CD4-positive, alpha-beta T cell (primary cell): ENCODE measurements at regions not wholly inside any gene's neighbourhood (a gene's known extent, or its start where the extent isn't known, plus 50 kb on each side); places are given as distances from the start of the nearest gene placed in this dataset.
"Not testable (repeated sequence)": the region's sequence is repeated elsewhere in the genome, so short reads cannot be mapped to it uniquely, and the experiment has no call there.

Experiments
- ATAC-seq: fragments of 200-7000 bp; cut with Tn5 transposase; one replicate; pipeline ENCODE4 v1.10.0; 2022; ENCODE audit warnings: mild to moderate bottlenecking; ENCODE audit not compliant: poor library complexity
- CTCF ChIA-PET: fragments of 350-600 bp; sonication (Branson Sonifier 250); formaldehyde crosslinking; loops from one replicate; lab custom pipeline; 2021; ENCODE audit warnings: antibody characterized with exemption, inconsistent platforms; lab: Charles Lee
- POLR2A ChIA-PET: fragments of 350-600 bp; sonication (Branson Sonifier 250); formaldehyde crosslinking; loops from one replicate; lab custom pipeline; 2021; ENCODE audit warnings: antibody characterized with exemption, inconsistent platforms; lab: Charles Lee
- DNase-seq, 14 experiments: peaks; one replicate each; pipeline ENCODE4 v3.0.0-alpha.2; 2013 to 2020; ENCODE audit warnings: mixed read lengths in 2 of 14
- H3K27ac ChIP-seq, 2 donors: one replicate each; pipeline versions ENCODE4 v1.5.1 to v1.7.0; 2013; ENCODE audit warnings: low read length in 2 of 2, low read depth in 1 of 2, mild to moderate bottlenecking in 1 of 2
- H3K27me3 ChIP-seq, 2 experiments: 1 replicate in 1 of 2; 2 replicates in 1 of 2; pipeline versions ENCODE4 v1.6.1 to v1.7.0; 2013; ENCODE audit warnings: low read length in 2 of 2, control low read depth in 1 of 2, mild to moderate bottlenecking in 1 of 2, moderate library complexity in 1 of 2; ENCODE audit not compliant: insufficient read depth in 2 of 2, control insufficient read depth in 1 of 2
- H3K36me3 ChIP-seq: one replicate; pipeline ENCODE4 v1.6.1; 2013; ENCODE audit warnings: low read length, control low read depth; ENCODE audit not compliant: insufficient read depth
- H3K4me1 ChIP-seq: one replicate; pipeline ENCODE4 v1.6.1; 2013; ENCODE audit warnings: low read length, control low read depth; ENCODE audit not compliant: insufficient read depth
- H3K4me3 ChIP-seq: one replicate; pipeline ENCODE4 v1.5.1; 2013; ENCODE audit warnings: mild to moderate bottlenecking, low read length, moderate library complexity
- H3K9me3 ChIP-seq, 2 experiments: 1 replicate in 1 of 2; 2 replicates in 1 of 2; pipeline versions ENCODE4 v1.6.1 to v1.7.0; 2013; ENCODE audit warnings: low read length in 2 of 2, mild to moderate bottlenecking in 2 of 2, control low read depth in 1 of 2, moderate library complexity in 1 of 2; ENCODE audit not compliant: control insufficient read depth in 1 of 2, insufficient read depth in 1 of 2
- H3K27ac Mint-ChIP-seq: one replicate; pipeline ENCODE4 v1.8.0; 2020; ENCODE audit warnings: mixed read lengths
- H3K27me3 Mint-ChIP-seq: one replicate; pipeline ENCODE4 v1.8.0; 2021; ENCODE audit warnings: mixed read lengths
- H3K36me3 Mint-ChIP-seq: one replicate; pipeline ENCODE4 v1.8.0; 2021; ENCODE audit warnings: low read depth, mixed read lengths
- H3K4me1 Mint-ChIP-seq: one replicate; pipeline ENCODE4 v1.8.0; 2021; ENCODE audit warnings: low read depth, mixed read lengths
- H3K4me3 Mint-ChIP-seq: one replicate; pipeline ENCODE4 v1.8.0; 2020; ENCODE audit warnings: mild to moderate bottlenecking, mixed read lengths
- H3K9me3 Mint-ChIP-seq: one replicate; pipeline ENCODE4 v1.8.0; 2020; ENCODE audit warnings: mixed read lengths
- CTCF ChIP-seq: fragments of 200-600 bp; IDR thresholded peaks from one replicate; pipeline ENCODE4 v1.8.0; 2022; ENCODE audit warnings: antibody characterized with exemption, mild to moderate bottlenecking
- intact Hi-C, 2 experiments: fragments of 100-400 bp; cut with DNase I in 1 of 2; cut with micrococcal nuclease in 1 of 2; formaldehyde crosslinking; loops; one replicate each; pipeline versions ENCODE4 v1.15.1 to v1.9.0; 2023 to 2025; cut with DNase I, micrococcal nuclease

GRCh38 chr3:152151216-152151876 lies 117.4 kb upstream of the MBNL1 start:
- H3K36me3 Mint-ChIP-seq: no peaks in the 10 kb centered on the region
- H3K27ac Mint-ChIP-seq: no peak overlapping the region
- ATAC-seq (no peak), DNase-seq (no peak)
- POLR2A ChIA-PET: interaction anchor here (0.8 to 1.1 kb wide), 2 partner anchors 42 to 118 kb away, joined by 3 read pairs; partner anchors contain the start of gene MBNL1
- H3K27ac ChIP-seq: no peak overlapping the region
- no peak overlapping the region for H3K4me3 Mint-ChIP-seq
- peaks cover 0 to 12% of the 10 kb centered on the region in 2 experiments for H3K9me3 ChIP-seq
- intact Hi-C loops: no loop called here
- H3K36me3 ChIP-seq: no peaks in the 10 kb centered on the region
- H3K27me3 ChIP-seq: no peaks in the 10 kb centered on the region
- no peaks in the 10 kb centered on the region for H3K27me3 Mint-ChIP-seq
- H3K4me1 Mint-ChIP-seq: peaks cover 6% of the 10 kb centered on the region
- no peak for TF ChIP-seq CTCF
- CTCF ChIA-PET: interaction anchor here (1.5 kb wide), 1 partner anchor 11 kb away, joined by 3 read pairs; no protein-coding TSS in a partner anchor
- H3K4me3 ChIP-seq: no peak overlapping the region
- H3K4me1 ChIP-seq: no peaks in the 10 kb centered on the region
- H3K9me3 Mint-ChIP-seq: no peaks in the 10 kb centered on the region

DNA sequence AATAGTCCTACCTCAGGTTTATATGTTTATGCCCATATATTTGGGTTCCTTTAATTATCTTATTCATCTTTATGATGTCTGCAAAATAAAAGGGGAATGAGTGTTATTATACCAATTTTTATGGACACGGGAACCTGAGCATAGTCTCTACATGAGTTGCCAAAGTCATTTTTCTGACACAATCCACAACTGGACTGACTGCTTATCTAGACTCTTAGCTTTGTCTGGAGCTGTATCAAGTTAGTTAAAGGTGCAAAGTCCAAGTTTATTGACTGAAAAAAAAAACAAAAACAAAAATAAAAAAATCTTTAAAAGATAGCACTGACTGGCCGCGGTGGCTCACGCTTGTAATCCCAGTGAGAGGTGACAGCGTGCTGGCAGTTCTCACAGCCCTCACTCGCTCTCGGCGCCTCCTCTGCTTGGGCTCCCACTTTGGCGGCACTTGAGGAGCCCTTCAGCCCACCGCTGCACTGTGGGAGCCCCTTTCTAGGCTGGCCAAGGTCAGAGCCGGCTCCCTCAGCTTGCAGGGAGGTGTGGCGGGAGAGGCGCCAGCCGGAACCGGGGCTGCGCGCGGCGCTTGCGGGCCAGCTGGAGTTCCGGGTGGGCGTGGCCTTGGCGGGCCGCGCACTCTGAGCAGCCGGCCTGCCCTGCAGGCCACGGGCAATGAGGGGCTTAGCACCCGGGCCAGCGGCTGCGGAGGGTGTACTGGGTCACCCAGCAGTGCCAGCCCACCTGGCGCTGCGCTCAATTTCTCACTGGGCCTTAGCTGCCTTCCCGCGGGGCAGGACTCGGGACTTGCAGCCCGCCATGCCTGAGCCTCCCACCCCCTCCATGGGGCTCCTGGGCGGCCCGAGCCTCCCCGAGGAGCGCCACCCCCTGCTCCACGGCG lies 116.6 kb upstream of the MBNL1 start:
- intact Hi-C loops, DNase-seq: not testable (repeated sequence)

GRCh38 chr3:152153115-152153514 lies 115.6 kb upstream of the MBNL1 start:
- H3K9me3 ChIP-seq: peaks cover 0 to 12% of the 10 kb centered on the region in 2 experiments
- H3K4me1 ChIP-seq, H3K27ac Mint-ChIP-seq, H3K4me3 ChIP-seq, H3K36me3 Mint-ChIP-seq, ATAC-seq, H3K27me3 Mint-ChIP-seq, intact Hi-C loops, H3K9me3 Mint-ChIP-seq, H3K36me3 ChIP-seq, H3K27ac ChIP-seq, DNase-seq, H3K4me3 Mint-ChIP-seq, H3K4me1 Mint-ChIP-seq, POLR2A ChIA-PET, H3K27me3 ChIP-seq: not testable (repeated sequence)
- CTCF ChIA-PET: interaction anchor here (1.5 kb wide), 1 partner anchor 13 kb away, joined by 3 read pairs; no protein-coding TSS in a partner anchor

More for the DNA sequence above, 116.6 kb upstream of the MBNL1 start:
- H3K36me3 Mint-ChIP-seq, H3K27me3 Mint-ChIP-seq, H3K4me3 ChIP-seq, H3K9me3 Mint-ChIP-seq, H3K27ac Mint-ChIP-seq, POLR2A ChIA-PET, H3K27me3 ChIP-seq, H3K4me1 Mint-ChIP-seq, ATAC-seq, H3K27ac ChIP-seq, H3K4me1 ChIP-seq, H3K36me3 ChIP-seq, H3K4me3 Mint-ChIP-seq: not testable (repeated sequence)
- CTCF ChIA-PET: interaction anchor here (1.2 to 1.5 kb wide), 2 partner anchors 9 to 12 kb away, joined by 3 read pairs; no protein-coding TSS in a partner anchor
- H3K9me3 ChIP-seq: peaks cover 0 to 12% of the 10 kb centered on the region in 2 experiments
